ENCODE measurements at regions not wholly inside any gene's neighbourhood (a gene's known extent, or its start where the extent isn't known, plus 50 kb on each side); places are given as distances from the start of the nearest gene placed in this dataset.
"Not testable (repeated sequence)": the region's sequence is repeated elsewhere in the genome, so short reads cannot be mapped to it uniquely, and the experiment has no call there.

GRCh38 chr7:25596443-25596842 lies 368.2 kb upstream of the NPVF start:
- no peaks in the 10 kb centered on the region for H3K9me3 Mint-ChIP-seq (ENCODE audit: unreplicated experiment)
- H3K36me3 Mint-ChIP-seq (ENCODE audit: unreplicated experiment): no peaks in the 10 kb centered on the region
- no peak for TF ChIP-seq CTCF (IDR thresholded peaks at IDR 0.05; ENCODE audit: partially characterized antibody, unreplicated experiment)
- no peaks in the 10 kb centered on the region for H3K4me1 Mint-ChIP-seq (ENCODE audit: low read depth, unreplicated experiment)
- H3K27ac Mint-ChIP-seq (ENCODE audit: unreplicated experiment): no peak overlapping the region
- no peak overlapping the region for H3K4me3 Mint-ChIP-seq (ENCODE audit: unreplicated experiment)
- H3K27me3 Mint-ChIP-seq (ENCODE audit: unreplicated experiment): no peaks in the 10 kb centered on the region
- DNase-seq: no peak

GRCh38 chr7:25597946-25598345 lies 369.7 kb upstream of the NPVF start:
- no peaks in the 10 kb centered on the region for H3K36me3 Mint-ChIP-seq (ENCODE audit: unreplicated experiment)
- no peak for TF ChIP-seq CTCF (IDR thresholded peaks at IDR 0.05; ENCODE audit: partially characterized antibody, unreplicated experiment)

GRCh38 chr7:25598765-25599164 lies 370.5 kb upstream of the NPVF start:
- H3K4me1 Mint-ChIP-seq (ENCODE audit: low read depth, unreplicated experiment): no peaks in the 10 kb centered on the region
- TF ChIP-seq CTCF (IDR thresholded peaks at IDR 0.05; ENCODE audit: partially characterized antibody, unreplicated experiment): no peak
- H3K27me3 Mint-ChIP-seq (ENCODE audit: unreplicated experiment): no peaks in the 10 kb centered on the region
- no peaks in the 10 kb centered on the region for H3K36me3 Mint-ChIP-seq (ENCODE audit: unreplicated experiment)
- no peak overlapping the region for H3K4me3 Mint-ChIP-seq (ENCODE audit: unreplicated experiment)
- no peaks in the 10 kb centered on the region for H3K9me3 Mint-ChIP-seq (ENCODE audit: unreplicated experiment)
- no peak for DNase-seq
- H3K27ac Mint-ChIP-seq (ENCODE audit: unreplicated experiment): no peak overlapping the region

More at GRCh38 chr7:25597946-25598345, 369.7 kb upstream of the NPVF start:
- DNase-seq: no peak
- Mint-ChIP-seq H3K4me3 (ENCODE audit: unreplicated experiment) (no peak overlapping the region), H3K4me1 (ENCODE audit: low read depth, unreplicated experiment) (no peaks in the 10 kb centered on the region), H3K27me3 (ENCODE audit: unreplicated experiment) (no peaks in the 10 kb centered on the region), H3K9me3 (ENCODE audit: unreplicated experiment) (no peaks in the 10 kb centered on the region), H3K27ac (ENCODE audit: unreplicated experiment) (no peak overlapping the region)

GRCh38 chr7:25600262-25600920 lies 372.1 kb upstream of the NPVF start:
- no peak overlapping the region for H3K27ac Mint-ChIP-seq (ENCODE audit: unreplicated experiment)
- H3K36me3 Mint-ChIP-seq (ENCODE audit: unreplicated experiment): no peaks in the 10 kb centered on the region
- no peak overlapping the region for H3K4me3 Mint-ChIP-seq (ENCODE audit: unreplicated experiment)
- no peaks in the 10 kb centered on the region for H3K4me1 Mint-ChIP-seq (ENCODE audit: low read depth, unreplicated experiment)
- DNase-seq: no peak
- peaks cover 2% of the 10 kb centered on the region for H3K9me3 Mint-ChIP-seq (ENCODE audit: unreplicated experiment)
- no peaks in the 10 kb centered on the region for H3K27me3 Mint-ChIP-seq (ENCODE audit: unreplicated experiment)
- TF ChIP-seq CTCF (IDR thresholded peaks at IDR 0.05; ENCODE audit: partially characterized antibody, unreplicated experiment): no peak

- H3K9me3 Mint-ChIP-seq (ENCODE audit: unreplicated experiment); H3K36me3 Mint-ChIP-seq (ENCODE audit: unreplicated experiment); H3K27ac Mint-ChIP-seq (ENCODE audit: unreplicated experiment); H3K4me1 Mint-ChIP-seq (ENCODE audit: low read depth, unreplicated experiment); DNase-seq; H3K27me3 Mint-ChIP-seq (ENCODE audit: unreplicated experiment): not testable (repeated sequence)
- peak overlapping the region; percentile 70 for H3K4me3 Mint-ChIP-seq (ENCODE audit: unreplicated experiment)
Measured at GRCh38 chr7:25602730-25603426, 374.6 kb upstream of the NPVF start.

- not testable (repeated sequence) for DNase-seq; H3K4me1 Mint-ChIP-seq (ENCODE audit: low read depth, unreplicated experiment); H3K27me3 Mint-ChIP-seq (ENCODE audit: unreplicated experiment); H3K27ac Mint-ChIP-seq (ENCODE audit: unreplicated experiment); H3K9me3 Mint-ChIP-seq (ENCODE audit: unreplicated experiment); H3K36me3 Mint-ChIP-seq (ENCODE audit: unreplicated experiment)
- peak overlapping the region; percentile 70 for H3K4me3 Mint-ChIP-seq (ENCODE audit: unreplicated experiment)
Measured at GRCh38 chr7:25603427-25603740, 375.1 kb upstream of the NPVF start.

Data from glutamatergic neuron (in vitro differentiated cells).